HS-27A (cell line): ENCODE measurements at regions not wholly inside any gene's neighbourhood (a gene's known extent, or its start where the extent isn't known, plus 50 kb on each side); places are given as distances from the start of the nearest gene placed in this dataset.
"Not testable (repeated sequence)": the region's sequence is repeated elsewhere in the genome, so short reads cannot be mapped to it uniquely, and the experiment has no call there.

Source experiments
- DNase-seq: peaks from one replicate; pipeline ENCODE4 v3.0.0-alpha.2; 2012; ENCODE audit warnings: low read depth, missing footprints

DNA sequence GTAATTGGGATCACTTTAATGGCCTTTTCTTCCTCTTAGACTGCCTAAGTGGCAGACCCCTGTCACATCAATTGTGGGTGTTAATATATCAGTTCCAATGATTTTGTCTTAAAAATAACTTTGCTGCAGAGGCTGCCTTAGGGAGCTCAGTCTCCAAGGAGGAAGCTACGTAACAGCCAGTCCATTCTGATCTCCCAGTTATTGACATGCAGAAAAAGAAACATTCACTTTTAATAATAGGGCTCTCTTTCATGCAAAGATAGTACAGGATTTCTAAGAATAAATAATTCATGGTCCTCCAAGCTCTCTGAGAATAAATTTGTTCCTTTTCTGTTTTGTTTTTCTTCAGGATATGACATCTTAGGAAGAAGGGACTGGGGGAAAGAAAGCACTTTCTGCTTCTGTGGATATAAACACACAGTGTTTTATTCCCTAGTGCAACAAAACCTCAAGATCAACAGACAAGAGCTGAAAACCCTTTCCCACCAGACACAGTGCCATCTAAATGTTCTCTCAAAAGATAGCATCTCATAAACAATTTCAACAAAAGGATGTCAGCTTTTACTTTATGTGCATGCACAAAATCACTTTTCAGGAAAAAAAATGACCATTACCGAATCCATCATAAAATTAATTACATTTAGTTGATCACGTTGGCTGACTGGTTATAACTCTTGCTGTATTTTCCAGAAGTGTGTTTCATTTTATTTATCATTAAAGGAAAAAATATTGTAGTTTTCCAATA, 372.4 kb upstream of the SLC7A11 start:
- no peak for DNase-seq

DNA sequence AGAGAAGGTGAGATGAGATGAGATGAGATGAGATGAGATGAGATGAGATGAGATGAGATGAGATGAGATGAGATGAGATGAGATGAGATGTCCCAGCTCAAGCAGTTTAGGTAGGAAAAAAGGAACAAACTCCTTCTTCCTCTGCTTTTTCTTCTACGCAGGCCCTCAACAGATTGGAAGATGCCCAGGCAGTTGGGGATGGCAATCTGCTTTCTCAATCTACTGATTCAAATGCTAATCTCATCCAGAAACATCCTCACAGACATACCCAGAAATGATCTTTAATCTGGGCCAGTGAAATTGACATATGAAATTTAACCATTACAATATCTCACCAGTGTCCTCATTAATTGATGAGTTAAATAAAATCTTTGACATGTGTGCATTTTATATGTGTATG, 370.3 kb upstream of the SLC7A11 start:
- no peak for DNase-seq

DNA sequence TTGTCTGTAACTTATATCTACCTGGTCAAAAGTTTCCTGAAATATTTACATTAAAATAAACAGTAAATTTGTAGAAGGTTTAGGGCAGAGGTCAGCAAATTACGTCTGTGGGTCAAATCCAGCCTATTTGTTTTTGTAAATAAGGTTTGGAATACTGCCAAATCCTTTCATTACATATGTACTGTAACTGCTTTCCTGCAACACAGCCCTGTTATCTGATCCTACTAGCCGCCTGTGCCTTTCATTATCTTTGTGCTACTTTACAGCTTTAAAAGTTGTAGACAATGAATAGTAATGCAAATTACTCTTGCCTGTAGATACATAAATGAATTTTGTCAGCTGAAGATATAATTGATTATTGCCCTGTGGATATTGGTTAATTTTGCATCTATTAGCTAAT, 369.6 kb upstream of the SLC7A11 start:
- DNase-seq = no peak

DNA sequence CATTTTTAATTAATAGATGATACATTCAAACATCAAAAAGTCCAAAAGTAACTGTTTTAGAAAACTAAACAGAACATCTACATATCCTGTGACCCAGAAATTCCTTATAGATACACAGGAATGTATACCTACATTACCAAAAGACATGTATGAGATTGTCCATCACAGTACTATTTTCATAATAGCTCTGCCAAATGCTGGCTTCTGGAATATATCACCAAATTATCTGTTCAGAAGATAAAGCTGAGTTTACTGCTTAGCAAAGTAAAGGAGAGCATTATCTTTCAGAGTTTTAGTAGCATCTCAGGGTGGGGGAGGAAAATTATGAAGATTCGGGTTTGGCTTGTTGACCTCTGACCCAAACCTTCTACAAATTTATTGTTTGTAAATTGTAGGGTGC, 368.9 kb upstream of the SLC7A11 start:
- DNase-seq = no peak

DNA sequence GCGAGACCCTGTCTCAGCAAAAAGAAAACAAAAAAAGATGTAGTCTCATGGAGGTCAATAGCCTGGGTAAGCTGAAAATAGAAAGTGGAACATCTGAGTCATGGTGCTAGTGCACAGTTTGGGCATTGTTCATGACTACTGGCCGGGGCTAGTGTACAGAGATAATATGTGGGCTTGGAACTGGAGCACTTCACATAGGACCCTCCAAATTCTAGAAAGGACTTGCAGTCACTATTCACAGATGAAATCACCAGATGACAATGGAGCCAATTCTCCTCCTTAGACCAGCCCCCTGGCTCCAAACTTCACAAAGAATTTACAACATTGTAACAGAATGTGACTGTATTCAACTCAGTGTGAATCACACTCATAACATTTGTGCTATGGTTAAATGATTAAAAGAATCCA, 367.8 kb upstream of the SLC7A11 start:
- DNase-seq = peak; percentile 31

DNA sequence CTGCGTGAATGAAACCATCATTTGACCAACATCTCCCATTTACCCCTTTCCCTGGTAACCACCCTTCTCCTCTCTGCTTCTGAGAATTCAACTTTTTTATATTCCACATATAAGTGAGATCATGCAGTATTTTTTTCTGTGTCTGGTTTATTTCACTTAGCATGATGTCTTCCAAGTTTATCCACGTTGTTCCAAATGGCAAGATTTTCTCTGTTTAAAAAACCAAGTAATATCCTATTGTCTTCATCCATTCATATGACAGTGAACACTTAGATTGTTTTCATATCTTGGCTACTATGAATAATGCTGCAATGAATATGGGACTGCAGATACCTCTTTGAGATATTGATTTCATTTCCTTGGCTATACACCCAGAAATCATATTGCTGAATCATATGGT, 362.4 kb upstream of the SLC7A11 start:
- DNase-seq = no peak

DNA sequence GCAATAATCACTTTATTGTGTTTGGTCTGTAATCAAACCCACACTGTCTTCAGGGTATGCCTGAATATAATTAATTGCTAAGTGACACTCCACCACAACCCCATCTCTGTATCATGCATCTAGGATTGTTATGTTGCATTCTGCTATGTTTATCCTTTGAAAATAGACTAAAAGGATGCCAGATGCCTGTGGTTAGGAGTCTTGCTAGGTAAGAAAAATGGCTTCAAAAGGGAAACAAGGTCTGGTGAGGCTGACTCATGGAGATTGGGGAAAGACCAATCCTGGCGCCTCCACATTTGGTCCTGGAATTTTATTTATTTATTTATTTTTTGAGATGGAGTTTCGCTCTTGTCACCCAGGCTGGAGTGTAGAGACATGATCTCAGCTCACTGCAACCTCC, 360.5 kb upstream of the SLC7A11 start:
- no peak for DNase-seq

DNA sequence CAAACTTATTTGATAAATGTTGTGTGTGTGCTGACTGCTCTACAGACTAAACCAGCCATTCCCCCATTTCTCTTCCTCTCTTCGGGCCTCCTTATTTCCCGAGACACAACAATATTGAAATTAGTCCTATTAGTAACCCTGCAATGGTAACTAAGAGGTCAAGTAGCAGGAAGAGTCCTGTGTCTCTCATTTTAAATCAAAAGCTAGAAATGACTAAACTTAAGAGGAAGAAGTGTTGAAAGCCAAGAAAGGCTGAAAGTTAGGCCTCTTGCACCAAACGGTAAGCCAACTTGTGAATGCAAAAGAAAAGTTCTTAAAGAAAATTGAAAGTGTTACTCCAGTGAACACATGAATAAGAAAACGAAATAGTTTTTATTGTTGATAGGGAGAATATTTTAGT, 357.8 kb upstream of the SLC7A11 start:
- DNase-seq = no peak

DNA sequence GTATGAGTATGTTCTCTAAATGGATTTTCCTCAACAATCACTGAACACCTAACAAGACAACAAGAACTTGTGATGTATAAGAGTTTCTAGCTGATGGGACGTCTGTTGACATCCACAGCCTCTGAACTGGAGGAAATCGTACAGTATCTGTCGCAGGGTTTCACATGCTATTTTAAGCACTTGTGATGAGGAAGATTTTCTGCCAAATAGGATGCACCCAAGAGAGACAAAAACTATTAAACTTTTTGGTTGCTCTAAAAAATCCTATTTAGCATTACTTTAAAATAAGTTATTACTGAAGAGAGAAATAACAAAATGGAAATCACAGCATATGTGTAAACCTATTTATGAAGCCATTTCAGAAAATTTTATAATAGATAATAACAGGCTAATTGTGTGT, 356.1 kb upstream of the SLC7A11 start:
- no peak for DNase-seq

DNA sequence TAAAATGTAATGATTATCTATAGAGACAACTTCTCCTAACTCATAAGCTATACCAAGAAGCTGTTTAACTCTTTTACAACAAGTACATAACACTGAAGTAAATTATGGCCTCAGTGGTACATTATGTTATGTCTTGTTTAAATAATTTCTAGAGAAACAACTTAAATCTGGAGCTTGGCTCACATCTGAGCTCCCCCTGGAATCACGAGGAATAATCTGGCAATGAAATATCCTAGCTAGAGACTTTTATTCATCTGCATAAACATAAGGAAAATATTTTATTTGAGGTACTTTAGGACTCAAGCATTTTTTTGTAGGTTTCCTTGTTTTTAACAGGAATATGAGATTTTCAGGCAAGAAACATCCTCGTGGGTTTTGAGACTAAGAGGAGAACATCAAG, 354.7 kb upstream of the SLC7A11 start:
- no peak for DNase-seq

DNA sequence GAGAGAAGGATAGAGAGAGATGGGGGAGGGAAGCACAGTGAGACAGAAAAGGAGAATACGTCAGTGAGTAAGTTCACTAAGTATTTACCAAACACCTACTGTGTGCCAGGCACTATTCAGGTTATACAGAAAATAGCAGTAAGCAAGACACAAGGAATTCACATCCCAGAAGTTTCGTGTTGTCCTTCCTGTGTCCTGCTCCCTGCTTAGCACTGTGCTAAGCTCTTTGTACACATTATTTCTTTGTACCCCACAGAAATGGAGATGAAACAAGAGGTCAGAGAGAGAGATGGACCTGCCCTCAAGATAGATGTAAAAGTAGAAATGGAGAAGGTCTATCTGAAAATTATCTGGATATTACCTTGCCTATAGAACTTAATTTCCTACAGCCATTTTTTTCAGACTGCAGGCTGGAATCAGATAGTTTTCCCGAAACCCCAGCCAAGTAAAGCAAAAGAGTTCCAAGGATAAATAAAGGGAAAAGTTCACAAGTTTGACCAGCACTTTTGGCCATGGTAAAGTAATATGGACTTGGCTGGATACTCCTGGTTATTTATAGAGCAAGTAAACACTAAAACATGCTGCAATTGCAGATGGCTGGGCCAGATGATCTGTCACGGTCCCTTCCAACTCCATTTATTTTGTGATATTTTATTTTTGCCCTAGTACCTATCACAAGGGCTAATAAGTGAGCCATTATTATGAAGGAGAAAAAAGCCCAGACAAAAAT, 353.7 kb upstream of the SLC7A11 start:
- no peak for DNase-seq

DNA sequence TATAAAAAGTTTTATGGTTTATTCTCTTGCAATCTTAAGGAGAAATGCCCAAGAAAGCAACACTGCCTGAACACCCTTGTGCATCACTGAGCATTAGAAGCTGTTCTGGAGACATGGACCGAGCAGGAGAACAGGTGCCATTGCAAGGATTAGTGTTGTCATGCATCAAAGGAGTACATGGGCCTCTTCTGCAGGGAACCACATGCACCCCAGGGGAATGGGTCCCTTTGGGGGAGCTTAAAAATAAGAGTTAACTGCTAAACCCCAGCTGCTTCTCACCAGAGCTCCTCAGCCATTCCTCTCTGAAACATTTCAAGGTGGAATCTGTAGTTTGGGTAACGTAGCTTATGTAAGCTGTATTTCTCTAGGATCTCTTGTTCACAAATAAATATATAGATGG, 353.0 kb upstream of the SLC7A11 start:
- no peak for DNase-seq

DNA sequence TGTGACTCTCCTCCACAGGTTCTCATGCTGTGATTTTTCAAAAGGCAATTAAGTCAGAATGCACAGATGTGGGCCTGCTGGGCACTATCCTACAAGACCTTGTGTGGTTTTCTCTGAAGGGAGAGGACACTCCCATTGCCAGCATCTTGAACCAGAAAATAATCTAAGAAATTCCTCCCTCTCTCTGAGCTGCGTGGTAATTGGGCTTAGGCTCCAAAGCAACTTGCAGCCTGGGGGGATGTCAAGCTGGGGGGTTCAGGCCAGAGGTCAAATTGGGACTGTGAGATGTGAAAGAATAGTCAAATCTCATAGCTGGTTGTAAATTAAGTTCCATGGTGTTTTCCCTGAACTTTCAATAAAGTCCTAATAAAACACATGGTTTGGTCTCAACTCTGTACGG, 350.6 kb upstream of the SLC7A11 start:
- DNase-seq = no peak

DNA sequence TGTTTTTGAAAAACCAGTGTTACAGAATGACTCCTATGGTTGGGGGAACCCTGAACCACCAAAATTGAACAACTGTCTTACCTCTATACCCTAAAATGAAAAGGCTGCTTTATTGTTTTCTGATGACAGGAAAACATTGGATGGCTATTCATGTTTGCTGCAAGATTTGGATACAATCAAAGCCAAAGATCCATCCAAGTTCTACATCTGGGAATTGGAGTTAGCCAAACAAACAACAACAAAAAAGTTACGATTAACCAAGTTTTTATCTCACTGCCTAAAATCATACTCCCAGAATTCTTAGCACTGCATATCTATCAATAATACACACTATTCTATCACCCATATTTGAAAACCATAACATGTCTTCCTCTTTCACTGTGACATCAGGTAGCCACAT, 349.7 kb upstream of the SLC7A11 start:
- no peak for DNase-seq

DNA sequence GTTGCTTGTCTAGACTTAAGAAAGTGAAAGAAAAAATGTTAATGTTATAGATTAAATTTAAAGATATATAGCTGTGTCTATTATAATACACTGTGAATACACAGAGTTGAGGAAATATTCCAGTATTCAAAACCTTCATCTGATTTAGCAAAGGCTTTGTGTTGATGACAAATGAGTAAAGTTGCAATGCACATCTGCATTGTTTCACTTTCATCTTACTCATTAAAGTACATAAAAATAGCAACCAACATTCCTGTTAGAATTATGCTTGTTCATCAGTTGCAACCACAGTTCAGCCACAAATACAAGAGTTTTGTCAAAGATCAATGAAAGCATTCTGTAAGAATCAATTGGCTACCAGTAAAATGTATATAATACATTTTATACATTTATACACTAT, 346.4 kb upstream of the SLC7A11 start:
- no peak for DNase-seq

DNA sequence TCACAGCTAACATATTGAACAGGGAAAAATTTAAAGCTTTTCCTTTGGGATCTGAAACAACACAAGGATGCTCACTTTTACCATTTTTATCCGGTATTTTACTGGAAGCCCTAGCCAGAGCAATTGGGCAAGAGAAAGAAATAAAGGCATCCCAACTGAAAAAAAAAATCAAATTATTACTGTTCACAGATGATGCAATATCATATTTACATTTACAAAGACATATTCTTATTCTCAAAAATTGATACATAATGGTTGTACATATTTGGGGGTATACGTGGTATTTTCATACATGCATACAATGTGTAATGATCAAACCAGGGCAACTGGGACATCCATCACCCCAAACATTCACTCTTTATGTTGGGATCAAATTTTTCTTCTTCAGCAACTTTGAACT, 337.0 kb upstream of the SLC7A11 start:
- no peak for DNase-seq

DNA sequence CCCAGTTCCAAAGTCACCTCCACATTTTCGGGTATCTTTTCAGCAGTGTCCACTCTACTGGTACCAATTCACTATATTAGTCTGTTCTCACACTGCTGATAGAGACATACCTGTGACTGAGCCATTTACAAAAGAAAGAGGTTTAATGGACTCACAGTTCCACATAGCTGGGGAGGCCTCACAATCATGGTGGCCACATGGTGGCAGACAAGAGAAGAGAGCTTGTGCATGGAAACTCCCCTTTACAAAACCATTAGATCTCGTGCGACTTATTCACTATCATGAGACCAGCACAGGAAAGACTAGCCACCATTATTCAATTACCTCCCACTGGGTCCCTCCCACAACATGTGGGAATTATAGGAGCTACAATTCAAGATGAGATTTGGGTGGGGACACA, 335.7 kb upstream of the SLC7A11 start:
- DNase-seq = not testable (repeated sequence)

DNA sequence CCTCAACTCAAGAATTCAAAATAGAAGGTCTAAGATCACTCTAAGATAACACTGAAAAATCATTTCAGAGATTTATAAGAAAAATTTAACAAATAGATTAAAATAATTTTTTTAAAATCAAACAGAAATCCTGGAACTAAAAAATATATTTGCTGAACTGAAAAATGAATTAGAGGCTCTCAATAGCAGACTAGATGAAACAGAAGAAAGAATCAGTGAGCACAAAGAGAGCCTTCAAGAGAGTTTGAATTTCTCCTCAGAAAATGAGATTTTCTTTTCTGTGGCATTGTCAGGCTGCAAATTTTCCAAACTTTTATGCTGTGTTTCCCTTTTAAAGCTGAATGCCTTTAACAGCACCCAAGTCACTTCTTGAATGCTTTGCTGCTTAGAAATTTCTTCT, 335.0 kb upstream of the SLC7A11 start:
- DNase-seq = no peak

DNA sequence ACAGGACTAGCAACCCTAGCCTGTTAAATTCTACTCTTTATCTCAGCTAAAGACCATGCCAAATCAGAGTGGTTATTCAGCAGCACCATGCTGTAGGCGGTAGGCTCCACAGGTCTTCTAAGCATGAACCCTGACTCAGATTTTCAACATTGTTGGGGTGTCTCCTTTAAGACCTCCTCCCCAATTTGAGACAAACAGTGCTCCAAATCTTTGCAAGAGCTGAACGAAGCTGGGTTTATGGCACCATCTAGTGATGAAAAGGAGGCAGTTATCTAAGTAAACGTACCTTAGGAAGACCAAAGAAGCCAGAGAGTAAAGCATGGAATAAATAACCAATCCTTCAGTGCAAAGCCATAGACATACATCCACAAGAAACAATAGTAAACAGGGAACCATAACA, 334.5 kb upstream of the SLC7A11 start:
- no peak for DNase-seq

DNA sequence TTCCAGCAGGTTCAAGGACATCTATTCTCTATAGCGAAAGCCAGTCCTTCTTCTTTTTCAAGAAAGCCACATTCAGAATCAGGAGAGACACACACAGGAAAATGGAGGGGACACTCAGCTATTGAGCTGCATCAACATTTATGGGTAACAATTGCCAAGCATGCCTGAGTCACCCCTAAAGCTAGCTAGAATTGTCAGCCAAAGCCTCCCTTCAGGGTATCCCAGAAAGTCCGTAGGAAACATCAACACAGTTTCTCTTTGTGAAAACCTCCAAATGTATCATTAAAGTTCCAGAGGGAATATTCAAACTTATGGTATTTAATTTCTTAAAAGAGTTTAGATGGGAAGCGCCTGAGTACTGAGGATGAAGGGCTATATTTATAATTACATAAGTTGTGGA, 331.1 kb upstream of the SLC7A11 start:
- no peak for DNase-seq

DNA sequence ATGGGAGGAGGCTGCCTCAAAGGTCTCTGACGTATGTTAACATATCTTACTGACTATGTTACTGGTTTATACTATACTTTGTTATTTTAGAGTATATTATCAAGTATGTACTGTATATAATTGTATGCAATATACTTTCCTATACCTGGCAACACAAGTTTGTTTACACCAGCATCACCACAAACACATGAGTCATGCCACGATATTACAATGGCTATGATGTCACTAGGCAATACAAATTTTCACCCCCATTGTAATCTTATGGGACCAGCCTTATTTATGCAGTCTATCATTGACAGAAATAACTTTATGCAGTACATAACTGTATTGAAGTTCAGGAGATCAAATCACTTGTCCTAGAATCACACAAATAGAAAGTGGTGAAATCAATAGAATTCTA, 329.9 kb upstream of the SLC7A11 start:
- no peak for DNase-seq

DNA sequence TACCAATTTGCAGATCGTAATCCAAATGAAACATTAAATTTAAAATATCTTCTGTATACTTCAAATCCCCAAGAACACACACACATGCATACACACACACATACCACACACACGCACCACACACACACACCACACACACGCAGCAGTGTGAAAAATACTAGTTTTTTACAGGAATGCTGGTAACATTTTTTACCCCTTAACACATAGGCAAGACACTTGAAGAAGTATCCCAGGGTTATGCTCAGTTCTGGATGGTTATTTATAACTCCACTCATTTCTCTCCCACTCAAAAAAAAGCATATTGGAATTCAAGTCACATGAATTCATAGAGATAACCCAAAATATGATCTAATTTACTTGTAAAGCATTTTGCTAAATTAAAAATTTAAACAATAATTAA, 325.5 kb upstream of the SLC7A11 start:
- no peak for DNase-seq

DNA sequence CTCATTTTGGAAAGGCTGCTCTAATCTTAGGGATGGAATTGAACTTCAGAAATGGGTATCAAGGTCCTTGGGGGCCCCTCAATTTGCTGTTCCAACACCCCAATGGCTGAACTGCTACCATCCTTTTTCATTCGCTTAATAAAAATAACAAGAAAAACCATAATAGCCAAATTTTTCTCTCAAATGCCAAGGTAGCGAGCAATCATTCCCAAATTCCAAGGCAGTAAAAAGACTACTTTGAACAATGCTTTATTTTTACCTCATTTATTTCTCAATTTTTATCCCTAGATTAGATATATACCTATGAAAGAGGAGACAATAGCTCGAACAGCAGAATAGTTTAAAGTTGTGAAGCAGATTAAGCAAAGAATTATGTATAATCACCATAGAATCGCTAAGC, 323.4 kb upstream of the SLC7A11 start:
- no peak for DNase-seq

DNA sequence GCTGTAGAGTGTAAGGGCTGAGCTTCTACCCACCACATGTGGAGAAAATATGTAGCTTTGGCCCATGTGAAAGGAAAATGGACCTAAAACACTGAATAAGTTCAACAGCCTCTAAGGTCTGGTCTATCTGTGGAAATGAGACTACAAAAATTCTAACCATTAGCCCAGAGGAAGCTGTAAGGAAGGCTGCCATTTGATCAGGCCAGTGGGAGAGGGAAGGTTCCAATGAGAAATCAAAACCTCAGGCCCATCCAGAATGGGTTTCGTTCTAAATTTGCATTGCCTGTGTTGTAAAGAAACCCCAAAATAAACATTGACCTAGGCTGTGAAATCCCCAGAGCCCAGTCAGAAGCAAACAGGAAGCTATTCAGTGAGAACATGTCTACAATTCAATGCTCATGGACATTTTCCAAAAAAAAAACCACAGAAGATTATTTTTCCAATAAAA, 320.4 kb upstream of the SLC7A11 start:
- no peak for DNase-seq
